ENCODE measurements at regions not wholly inside any gene's neighbourhood (a gene's known extent, or its start where the extent isn't known, plus 50 kb on each side); places are given as distances from the start of the nearest gene placed in this dataset.

DNA sequence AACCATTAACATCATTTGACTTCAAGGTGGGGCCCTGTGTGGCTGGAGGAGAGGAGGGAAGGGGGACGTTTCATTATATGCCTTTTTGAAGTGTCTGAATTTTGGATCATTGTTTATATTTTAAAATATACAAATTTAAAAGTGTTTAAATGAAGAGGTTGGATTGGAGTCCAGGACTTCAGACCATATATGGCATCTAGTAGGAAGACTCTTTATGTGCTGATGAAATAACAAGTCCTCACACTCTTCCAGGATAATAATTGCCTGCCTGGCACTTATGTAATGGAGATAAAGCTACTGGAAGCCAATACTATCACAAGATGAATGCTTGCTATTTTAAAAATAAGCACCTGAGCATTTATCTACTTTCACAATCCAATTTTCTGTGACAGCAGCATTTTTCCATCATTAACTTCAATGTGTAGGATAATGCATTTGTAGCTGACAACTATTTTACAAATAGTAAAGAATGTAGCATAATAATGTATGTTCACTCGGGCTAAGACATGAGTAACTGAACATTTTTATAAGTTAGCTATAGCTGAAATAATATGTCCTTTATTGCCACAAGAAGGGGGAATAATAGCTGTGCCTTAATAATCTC lies 188.4 kb downstream of the MTCL1 start:
- no peak for TF ChIP-seq ZNF404 (tag by site-specific recombination; IDR thresholded peaks at IDR 0.05)
- no peak for TF ChIP-seq ZNF530 (tag by site-specific recombination; IDR thresholded peaks at IDR 0.05; ENCODE audit: low read depth)
- TF ChIP-seq ZNF423 (tag by site-specific recombination; IDR thresholded peaks at IDR 0.05) = no peak
- TF ChIP-seq, protein P1, sequence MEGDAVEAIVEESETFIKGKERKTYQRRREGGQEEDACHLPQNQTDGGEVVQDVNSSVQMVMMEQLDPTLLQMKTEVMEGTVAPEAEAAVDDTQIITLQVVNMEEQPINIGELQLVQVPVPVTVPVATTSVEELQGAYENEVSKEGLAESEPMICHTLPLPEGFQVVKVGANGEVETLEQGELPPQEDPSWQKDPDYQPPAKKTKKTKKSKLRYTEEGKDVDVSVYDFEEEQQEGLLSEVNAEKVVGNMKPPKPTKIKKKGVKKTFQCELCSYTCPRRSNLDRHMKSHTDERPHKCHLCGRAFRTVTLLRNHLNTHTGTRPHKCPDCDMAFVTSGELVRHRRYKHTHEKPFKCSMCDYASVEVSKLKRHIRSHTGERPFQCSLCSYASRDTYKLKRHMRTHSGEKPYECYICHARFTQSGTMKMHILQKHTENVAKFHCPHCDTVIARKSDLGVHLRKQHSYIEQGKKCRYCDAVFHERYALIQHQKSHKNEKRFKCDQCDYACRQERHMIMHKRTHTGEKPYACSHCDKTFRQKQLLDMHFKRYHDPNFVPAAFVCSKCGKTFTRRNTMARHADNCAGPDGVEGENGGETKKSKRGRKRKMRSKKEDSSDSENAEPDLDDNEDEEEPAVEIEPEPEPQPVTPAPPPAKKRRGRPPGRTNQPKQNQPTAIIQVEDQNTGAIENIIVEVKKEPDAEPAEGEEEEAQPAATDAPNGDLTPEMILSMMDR (tag by site-specific recombination; IDR thresholded peaks at IDR 0.05) = no peak
- no peak for TF ChIP-seq KLF10 (tag by site-specific recombination; IDR thresholded peaks at IDR 0.05)
- TF ChIP-seq, protein P2, sequence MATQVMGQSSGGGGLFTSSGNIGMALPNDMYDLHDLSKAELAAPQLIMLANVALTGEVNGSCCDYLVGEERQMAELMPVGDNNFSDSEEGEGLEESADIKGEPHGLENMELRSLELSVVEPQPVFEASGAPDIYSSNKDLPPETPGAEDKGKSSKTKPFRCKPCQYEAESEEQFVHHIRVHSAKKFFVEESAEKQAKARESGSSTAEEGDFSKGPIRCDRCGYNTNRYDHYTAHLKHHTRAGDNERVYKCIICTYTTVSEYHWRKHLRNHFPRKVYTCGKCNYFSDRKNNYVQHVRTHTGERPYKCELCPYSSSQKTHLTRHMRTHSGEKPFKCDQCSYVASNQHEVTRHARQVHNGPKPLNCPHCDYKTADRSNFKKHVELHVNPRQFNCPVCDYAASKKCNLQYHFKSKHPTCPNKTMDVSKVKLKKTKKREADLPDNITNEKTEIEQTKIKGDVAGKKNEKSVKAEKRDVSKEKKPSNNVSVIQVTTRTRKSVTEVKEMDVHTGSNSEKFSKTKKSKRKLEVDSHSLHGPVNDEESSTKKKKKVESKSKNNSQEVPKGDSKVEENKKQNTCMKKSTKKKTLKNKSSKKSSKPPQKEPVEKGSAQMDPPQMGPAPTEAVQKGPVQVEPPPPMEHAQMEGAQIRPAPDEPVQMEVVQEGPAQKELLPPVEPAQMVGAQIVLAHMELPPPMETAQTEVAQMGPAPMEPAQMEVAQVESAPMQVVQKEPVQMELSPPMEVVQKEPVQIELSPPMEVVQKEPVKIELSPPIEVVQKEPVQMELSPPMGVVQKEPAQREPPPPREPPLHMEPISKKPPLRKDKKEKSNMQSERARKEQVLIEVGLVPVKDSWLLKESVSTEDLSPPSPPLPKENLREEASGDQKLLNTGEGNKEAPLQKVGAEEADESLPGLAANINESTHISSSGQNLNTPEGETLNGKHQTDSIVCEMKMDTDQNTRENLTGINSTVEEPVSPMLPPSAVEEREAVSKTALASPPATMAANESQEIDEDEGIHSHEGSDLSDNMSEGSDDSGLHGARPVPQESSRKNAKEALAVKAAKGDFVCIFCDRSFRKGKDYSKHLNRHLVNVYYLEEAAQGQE (tag by site-specific recombination; IDR thresholded peaks at IDR 0.05) = no peak
- TF ChIP-seq, protein P3, sequence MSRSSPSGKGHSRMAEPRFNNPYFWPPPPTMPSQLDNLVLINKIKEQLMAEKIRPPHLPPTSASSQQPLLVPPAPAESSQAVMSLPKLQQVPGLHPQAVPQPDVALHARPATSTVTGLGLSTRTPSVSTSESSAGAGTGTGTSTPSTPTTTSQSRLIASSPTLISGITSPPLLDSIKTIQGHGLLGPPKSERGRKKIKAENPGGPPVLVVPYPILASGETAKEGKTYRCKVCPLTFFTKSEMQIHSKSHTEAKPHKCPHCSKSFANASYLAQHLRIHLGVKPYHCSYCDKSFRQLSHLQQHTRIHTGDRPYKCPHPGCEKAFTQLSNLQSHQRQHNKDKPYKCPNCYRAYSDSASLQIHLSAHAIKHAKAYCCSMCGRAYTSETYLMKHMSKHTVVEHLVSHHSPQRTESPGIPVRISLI (tag by site-specific recombination; IDR thresholded peaks at IDR 0.05) = no peak
